HepG2 (cell line): ENCODE measurements at regions not wholly inside any gene's neighbourhood (a gene's known extent, or its start where the extent isn't known, plus 50 kb on each side); places are given as distances from the start of the nearest gene placed in this dataset.

ENCODE experiments used
- FOXA1 ChIP-seq, 2 experiments: fragments of 450-650 bp in 1 of 2; sonication (generic) in 1 of 2; formaldehyde crosslinking in 1 of 2; IDR thresholded peaks; 2 replicates each; pipeline versions ENCODE4 v1.4.0 to v1.6.1; 2016 to 2020; ENCODE audit warnings: missing genetic modification reagents in 1 of 2
- GPN1 ChIP-seq: sonication (generic); formaldehyde crosslinking; IDR thresholded peaks from 2 replicates; pipeline ENCODE4 v1.5.1; 2020; ENCODE audit warnings: missing genetic modification reagents, borderline replicate concordance

DNA sequence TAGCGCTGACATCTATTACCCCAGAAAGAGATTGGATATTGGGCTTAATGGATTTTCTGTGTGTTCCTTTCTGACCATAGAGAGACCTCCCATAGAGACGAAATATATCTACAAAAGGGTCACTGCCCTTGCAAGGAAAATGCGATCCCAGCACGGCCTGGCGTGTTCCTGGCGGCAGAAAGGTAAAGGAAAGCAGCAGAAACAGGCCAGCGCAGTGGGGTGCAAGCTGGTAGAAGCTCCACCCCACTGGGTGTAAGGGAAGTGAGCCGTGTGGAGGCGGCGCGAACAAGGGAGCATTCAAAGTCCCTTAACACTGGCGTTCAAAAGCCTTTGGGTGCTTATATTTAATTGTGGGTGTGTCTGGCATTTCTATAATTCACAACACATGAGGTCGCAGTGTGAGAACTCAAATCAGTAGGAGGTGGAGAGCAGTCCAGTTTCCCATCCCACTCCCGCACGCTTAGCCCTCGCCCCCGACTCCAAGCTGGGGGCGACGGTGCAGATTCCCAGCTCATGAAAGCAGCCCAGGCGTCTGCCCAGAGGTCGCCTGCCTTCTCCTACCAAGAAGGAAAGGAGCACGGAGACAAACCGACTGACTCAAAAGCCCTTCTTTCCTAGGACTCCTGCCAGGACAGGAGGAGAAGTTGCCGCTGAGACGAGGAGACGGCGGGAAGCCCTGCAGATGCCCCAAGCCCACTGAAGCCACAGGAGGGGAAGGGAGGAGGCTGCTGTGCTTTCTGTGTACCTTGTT is 478.4 kb downstream of the FOXO1 start:
- TF ChIP-seq FOXA1 (IDR thresholded peaks at IDR 0.05) (no peak), FOXA1 (CRISPR knock-in tag; IDR thresholded peaks at IDR 0.05) (no peak), GPN1 (no peak)
